Uterus (tissue), 3 donors: ENCODE measurements at regions not wholly inside any gene's neighbourhood (a gene's known extent, or its start where the extent isn't known, plus 50 kb on each side); places are given as distances from the start of the nearest gene placed in this dataset.

Source experiments
- DNase-seq, 2 donors: peaks; one replicate each; pipeline ENCODE4 v3.0.0-alpha.2; 2019 to 2020
- H3K27ac ChIP-seq, 2 donors: fragments of 200-600 bp; sonication (generic); 1 replicate in 1 of 2; 2 replicates in 1 of 2; pipeline ENCODE4 v1.5.1; 2016 to 2018
- H3K27me3 ChIP-seq, 2 donors: fragments of 200-600 bp; sonication (generic); one replicate each; pipeline ENCODE4 v1.5.1; 2018 to 2019; ENCODE audit warnings: control low read depth in 1 of 2
- H3K36me3 ChIP-seq, 2 donors: fragments of 200-600 bp; sonication (generic); one replicate each; pipeline ENCODE4 v1.5.1; 2019; ENCODE audit warnings: control low read depth in 1 of 2
- H3K4me1 ChIP-seq, 2 donors: fragments of 200-600 bp; sonication (generic); one replicate each; pipeline ENCODE4 v1.5.1; 2018 to 2019; ENCODE audit warnings: control low read depth in 1 of 2
- H3K4me3 ChIP-seq, 2 donors: fragments of 200-600 bp; sonication (generic); 1 replicate in 1 of 2; 2 replicates in 1 of 2; pipeline ENCODE4 v1.5.1; 2018 to 2019; ENCODE audit warnings: mild to moderate bottlenecking in 1 of 2
- H3K9me3 ChIP-seq, 2 donors: fragments of 200-600 bp; sonication (generic); one replicate each; pipeline ENCODE4 v1.5.1; 2019; ENCODE audit warnings: control low read depth in 1 of 2
- POLR2A ChIP-seq, 2 donors: fragments of 450-650 bp; IDR thresholded peaks; one replicate each; pipeline ENCODE4 v1.6.1; 2016; ENCODE audit warnings: antibody characterized with exemption in 2 of 2, mild to moderate bottlenecking in 1 of 2, moderate library complexity in 1 of 2
- intact Hi-C: fragments of 100-400 bp; cut with DNase I; formaldehyde crosslinking; loops from one replicate; pipeline ENCODE4 v1.15.1; 2023; ENCODE audit warnings: low total_unique reads
- TF ChIP-seq, protein P1 (sequence below), 4 experiments: fragments of 200-600 bp in 2 of 4; fragments of 450-650 bp in 2 of 4; sonication (generic) in 2 of 4; IDR thresholded peaks; one replicate each; pipeline ENCODE4 v1.5.1; 2016 to 2019; ENCODE audit warnings: antibody characterized with exemption in 4 of 4, mild to moderate bottlenecking in 2 of 4, moderate library complexity in 1 of 4
- donor health status: DM: yes; HTN: yes; CAD: no.

DNA sequence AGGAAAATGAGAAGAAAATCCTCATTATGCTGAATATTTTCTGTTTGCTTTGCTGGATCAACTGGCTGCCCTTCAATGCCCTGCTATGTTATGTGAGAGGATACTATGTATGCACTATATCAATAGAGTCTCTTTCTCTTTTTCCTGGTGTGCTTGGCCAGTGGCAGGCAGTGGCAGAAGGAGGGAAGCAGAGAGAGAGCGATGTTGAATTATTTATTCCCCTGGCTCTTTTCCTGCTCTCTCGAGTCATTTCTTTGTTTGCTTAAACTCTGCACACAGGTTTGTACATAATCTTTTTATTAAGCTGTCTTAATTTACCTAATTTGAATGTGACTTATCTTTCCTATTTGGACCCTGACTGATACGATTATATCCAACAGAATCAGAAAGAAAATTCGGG is 1727.3 kb downstream of the SUCLG1 start:
- no peaks in the 10 kb centered on the region for H3K36me3 ChIP-seq

DNA sequence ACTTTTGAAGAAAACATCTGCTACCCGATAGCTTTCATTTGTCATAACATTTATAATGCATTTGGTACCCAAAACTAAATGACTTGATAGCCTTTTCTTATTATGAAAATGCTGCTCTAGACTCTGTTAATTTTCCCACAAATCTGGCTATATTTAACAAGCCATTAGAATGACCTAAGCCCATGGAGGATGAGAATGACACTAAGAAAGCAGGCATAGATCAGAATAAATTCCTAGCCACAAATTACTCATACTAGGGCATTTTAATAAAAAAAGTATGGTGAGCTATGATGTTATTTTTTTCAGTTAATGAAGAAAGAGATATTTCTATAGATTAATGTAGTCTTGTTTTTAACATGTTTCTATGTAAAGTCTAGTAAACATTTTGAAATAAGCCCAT is 1728.3 kb downstream of the SUCLG1 start:
- no peak overlapping the region for H3K4me3 ChIP-seq
- TF ChIP-seq POLR2A (IDR thresholded peaks at IDR 0.05) = no peak
- TF ChIP-seq, protein P1, sequence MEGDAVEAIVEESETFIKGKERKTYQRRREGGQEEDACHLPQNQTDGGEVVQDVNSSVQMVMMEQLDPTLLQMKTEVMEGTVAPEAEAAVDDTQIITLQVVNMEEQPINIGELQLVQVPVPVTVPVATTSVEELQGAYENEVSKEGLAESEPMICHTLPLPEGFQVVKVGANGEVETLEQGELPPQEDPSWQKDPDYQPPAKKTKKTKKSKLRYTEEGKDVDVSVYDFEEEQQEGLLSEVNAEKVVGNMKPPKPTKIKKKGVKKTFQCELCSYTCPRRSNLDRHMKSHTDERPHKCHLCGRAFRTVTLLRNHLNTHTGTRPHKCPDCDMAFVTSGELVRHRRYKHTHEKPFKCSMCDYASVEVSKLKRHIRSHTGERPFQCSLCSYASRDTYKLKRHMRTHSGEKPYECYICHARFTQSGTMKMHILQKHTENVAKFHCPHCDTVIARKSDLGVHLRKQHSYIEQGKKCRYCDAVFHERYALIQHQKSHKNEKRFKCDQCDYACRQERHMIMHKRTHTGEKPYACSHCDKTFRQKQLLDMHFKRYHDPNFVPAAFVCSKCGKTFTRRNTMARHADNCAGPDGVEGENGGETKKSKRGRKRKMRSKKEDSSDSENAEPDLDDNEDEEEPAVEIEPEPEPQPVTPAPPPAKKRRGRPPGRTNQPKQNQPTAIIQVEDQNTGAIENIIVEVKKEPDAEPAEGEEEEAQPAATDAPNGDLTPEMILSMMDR (IDR thresholded peaks at IDR 0.05) = no peak
- H3K27me3 ChIP-seq = no peaks in the 10 kb centered on the region
- no peak for DNase-seq
- H3K4me1 ChIP-seq = no peaks in the 10 kb centered on the region
- no peak overlapping the region for H3K27ac ChIP-seq
- peaks cover 0 to 3% of the 10 kb centered on the region in 2 donors for H3K9me3 ChIP-seq
- intact Hi-C loops = no loop called here
- H3K36me3 ChIP-seq = no peaks in the 10 kb centered on the region

More for the DNA sequence above, 1727.3 kb downstream of the SUCLG1 start:
- intact Hi-C loops = no loop called here
- Histone ChIP-seq H3K27ac (no peak overlapping the region), H3K9me3 (no peaks in the 10 kb centered on the region), H3K4me1 (no peaks in the 10 kb centered on the region), H3K27me3 (no peaks in the 10 kb centered on the region), H3K4me3 (no peak overlapping the region)
- DNase-seq = no peak
- TF ChIP-seq, protein P1 (IDR thresholded peaks at IDR 0.05) = no peak
- no peak for TF ChIP-seq POLR2A (IDR thresholded peaks at IDR 0.05)

DNA sequence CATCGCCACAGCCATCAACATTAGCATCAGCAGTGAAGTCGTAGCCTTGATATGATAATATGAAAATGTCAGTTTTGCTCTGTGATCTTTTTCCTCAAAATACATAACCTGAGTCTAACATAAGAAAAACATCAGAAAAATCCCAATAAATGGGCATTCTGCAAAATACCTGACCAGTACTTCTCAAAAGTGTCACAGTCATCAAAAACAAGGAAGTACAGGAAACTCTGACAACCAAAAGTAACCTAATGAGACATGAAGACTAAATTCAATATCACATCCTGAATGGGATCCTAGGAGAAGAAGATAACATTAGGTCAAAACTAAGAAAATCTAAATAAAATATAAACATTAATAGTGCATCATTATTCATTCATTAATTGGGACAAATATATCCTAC is 1731.0 kb downstream of the SUCLG1 start:
- no peak for DNase-seq
- TF ChIP-seq, protein P1 (IDR thresholded peaks at IDR 0.05) = no peak
- TF ChIP-seq POLR2A (IDR thresholded peaks at IDR 0.05) = no peak
- intact Hi-C loops = no loop called here
- no peak overlapping the region for H3K27ac ChIP-seq
- no peaks in the 10 kb centered on the region for H3K4me1 ChIP-seq
- peaks cover 0 to 3% of the 10 kb centered on the region in 2 donors for H3K9me3 ChIP-seq
- H3K27me3 ChIP-seq = no peaks in the 10 kb centered on the region
- no peak overlapping the region for H3K4me3 ChIP-seq
- H3K36me3 ChIP-seq = no peaks in the 10 kb centered on the region

DNA sequence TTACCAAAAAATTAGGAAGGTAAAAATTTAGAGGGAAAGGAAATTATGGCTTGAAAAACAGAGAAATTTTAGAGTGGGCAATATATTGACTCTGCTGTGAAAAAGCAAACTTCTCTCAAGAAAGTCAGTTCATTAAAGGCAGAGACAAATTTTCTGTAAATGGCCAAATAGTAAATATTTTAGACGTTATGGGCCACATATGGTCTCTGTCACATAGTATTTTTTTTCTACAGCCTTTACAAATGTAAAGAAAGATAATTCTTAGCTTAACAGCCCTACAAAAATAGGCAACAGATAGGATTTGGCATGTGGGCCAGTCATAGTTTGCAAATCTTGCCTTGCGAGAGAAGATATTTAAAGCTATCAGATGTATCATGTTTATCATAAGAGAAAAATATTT is 1750.4 kb downstream of the SUCLG1 start:
- Histone ChIP-seq H3K4me3 (no peak overlapping the region), H3K27me3 (no peaks in the 10 kb centered on the region), H3K4me1 (no peaks in the 10 kb centered on the region), H3K27ac (no peak overlapping the region), H3K36me3 (no peaks in the 10 kb centered on the region), H3K9me3 (no peaks in the 10 kb centered on the region)
- intact Hi-C loops = no loop called here
- TF ChIP-seq, protein P1 (IDR thresholded peaks at IDR 0.05) = no peak
- TF ChIP-seq POLR2A (IDR thresholded peaks at IDR 0.05) = no peak
- no peak for DNase-seq

DNA sequence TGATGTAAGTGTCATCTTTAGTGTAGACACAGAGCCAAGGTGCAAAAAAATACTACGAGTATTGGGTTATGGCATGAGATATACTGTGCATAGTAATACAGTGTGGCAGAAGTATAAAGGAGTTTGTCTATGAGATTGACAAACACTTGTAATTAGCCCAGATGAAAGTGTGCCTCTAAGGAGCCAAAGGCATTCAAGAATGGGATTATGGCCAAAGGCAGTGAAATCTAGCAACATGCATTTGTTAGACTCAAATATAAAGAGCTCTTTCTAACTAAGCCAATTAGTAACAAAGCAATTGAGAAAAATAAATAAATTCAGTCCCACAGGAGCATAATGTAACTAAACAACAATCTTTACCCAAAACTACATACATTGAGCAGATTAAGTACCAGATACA is 1761.8 kb downstream of the SUCLG1 start:
- no peaks in the 10 kb centered on the region for H3K27me3 ChIP-seq
- H3K4me1 ChIP-seq = no peaks in the 10 kb centered on the region
- H3K27ac ChIP-seq = no peak overlapping the region
- no peak for TF ChIP-seq POLR2A (IDR thresholded peaks at IDR 0.05)
- TF ChIP-seq, protein P1 (IDR thresholded peaks at IDR 0.05) = no peak
- DNase-seq = no peak
- intact Hi-C loops = no loop called here
- H3K9me3 ChIP-seq = no peaks in the 10 kb centered on the region
- no peak overlapping the region for H3K4me3 ChIP-seq
- peaks cover 0 to 2% of the 10 kb centered on the region in 2 donors for H3K36me3 ChIP-seq
